ENCODE measurements at regions not wholly inside any gene's neighbourhood (a gene's known extent, or its start where the extent isn't known, plus 50 kb on each side); places are given as distances from the start of the nearest gene placed in this dataset.
"Not testable (repeated sequence)": the region's sequence is repeated elsewhere in the genome, so short reads cannot be mapped to it uniquely, and the experiment has no call there.

DNA sequence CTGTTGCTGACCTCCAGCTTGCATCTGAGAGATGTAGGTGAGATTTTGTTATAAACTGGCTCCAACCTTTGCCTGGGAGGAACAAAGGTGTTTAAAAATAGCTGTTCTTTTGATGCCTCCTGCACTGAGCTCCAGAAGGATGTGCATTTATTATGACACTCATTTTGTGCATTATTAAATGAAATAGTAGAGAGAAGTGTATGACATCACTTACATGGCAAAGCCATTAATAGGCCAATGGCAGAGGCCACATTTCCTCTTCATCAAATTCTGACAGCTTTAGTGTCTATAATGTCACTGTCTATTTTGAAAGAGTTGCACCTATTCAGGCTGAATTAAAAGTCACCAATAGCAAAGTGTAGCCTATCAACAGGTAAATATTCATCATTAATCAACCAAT, 564.6 kb downstream of the FLRT2 start:
- DNase-seq: no peak

DNA sequence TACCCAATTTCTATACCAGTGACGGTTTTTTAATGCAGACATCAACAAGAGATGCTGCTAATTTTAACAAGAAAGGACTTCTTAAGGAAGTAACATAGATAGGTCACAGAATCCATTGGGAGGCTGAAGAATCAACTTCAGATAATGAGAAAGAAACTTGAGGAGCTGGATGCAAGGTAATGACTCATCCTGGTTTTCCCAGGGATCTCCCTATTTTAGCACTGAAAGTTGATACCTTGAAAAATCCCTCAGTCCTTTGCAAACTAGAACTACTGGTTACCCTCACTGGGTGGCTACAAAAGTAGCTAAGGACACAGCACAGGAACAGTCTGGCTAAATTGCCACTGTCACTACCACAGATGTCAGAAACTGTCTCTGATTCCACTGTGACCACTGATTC, 561.9 kb downstream of the FLRT2 start:
- no peak for DNase-seq

DNA sequence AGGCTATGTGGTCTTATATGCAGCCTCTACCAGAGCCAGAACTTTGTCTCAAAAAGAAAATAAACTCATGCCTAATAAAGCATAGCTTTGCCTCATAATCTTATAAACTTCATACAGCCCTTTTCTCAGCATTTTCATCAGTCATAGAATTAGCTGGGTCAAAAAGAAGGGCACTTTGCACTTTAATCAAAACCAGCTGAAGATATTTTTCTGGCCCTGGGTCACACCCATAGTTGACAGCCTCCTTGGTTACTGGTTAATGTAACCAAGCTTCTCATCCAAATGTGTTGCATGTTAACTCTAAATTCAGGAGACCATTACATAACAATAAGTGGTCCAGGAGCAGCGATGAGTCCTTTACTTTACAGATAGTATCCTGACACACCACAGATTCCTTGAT, 558.2 kb downstream of the FLRT2 start:
- no peak for DNase-seq

DNA sequence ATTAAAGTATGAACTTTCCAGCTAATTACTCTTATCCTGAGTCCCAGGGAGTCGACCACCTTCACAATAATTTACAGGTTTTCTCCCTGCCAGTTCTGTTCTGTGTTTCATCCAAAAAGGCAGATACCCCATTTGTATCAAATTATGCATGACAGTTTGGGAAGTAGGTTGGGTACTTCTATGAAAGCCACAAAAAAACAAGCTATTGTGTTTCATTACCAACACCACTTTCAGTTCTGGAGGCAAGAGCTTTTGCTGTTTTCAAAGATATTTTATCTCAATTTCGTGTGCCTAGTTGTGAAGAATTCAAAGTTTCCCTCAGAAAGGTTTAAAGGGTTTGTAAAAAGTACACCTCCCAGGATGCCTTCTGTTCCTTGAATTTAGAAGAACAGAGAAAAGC, 557.4 kb downstream of the FLRT2 start:
- no peak for DNase-seq

DNA sequence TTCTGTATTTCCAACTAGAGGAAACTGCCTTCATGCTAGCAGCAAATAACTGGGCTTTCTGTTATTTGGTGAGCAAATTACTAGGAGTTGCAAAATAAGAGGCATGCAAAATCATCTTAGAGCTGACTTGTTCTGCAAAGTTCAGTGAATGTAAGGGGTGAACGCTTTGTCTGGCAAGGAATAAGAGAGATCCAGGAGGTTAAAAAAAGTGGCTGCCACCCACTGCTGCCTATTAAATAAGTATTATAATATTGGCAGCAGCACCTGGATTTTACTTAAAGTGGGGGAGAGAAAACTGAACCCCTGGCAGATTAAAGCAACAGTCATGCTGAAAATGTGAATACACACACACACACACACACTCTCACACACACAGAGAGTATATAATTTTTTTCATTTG, 557.0 kb downstream of the FLRT2 start:
- no peak for DNase-seq

DNA sequence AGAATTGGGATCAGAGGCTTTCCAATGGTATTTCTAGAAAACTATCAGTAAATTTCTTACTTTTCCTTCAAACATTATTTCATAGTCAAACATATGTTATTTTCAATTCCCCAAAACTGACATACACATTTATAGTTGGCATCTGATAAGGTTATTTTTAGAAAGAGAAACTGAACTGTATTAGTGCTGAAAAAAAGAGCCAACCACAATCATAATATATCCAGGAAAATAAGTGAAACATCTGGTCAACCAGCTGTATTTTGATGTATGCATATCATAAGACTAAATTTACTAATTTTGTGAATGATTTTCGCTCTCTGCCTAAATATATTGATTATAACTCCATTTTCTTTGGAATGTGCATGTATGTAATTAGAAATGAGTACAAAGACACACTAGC, 554.2 kb downstream of the FLRT2 start:
- DNase-seq: no peak

DNA sequence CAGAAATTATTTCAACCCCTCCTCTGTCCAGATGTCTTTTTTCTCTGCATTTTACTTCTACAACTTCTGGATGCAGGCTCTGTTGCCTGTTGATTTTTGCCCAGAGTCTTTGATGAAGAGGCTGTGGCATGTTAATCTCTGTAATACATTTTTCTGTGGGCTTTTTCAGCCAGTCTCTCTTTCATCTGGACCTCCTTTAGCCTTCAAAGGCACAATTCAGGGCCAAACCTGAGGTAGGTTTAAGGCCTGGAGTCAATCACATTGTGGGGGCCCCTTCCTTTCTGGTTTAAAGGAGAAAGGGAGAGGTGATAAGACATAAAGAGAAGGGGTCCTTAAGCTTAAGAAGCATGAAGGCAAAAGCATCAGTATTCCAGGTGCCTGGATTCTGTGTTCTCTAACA, 553.7 kb downstream of the FLRT2 start:
- DNase-seq: no peak

DNA sequence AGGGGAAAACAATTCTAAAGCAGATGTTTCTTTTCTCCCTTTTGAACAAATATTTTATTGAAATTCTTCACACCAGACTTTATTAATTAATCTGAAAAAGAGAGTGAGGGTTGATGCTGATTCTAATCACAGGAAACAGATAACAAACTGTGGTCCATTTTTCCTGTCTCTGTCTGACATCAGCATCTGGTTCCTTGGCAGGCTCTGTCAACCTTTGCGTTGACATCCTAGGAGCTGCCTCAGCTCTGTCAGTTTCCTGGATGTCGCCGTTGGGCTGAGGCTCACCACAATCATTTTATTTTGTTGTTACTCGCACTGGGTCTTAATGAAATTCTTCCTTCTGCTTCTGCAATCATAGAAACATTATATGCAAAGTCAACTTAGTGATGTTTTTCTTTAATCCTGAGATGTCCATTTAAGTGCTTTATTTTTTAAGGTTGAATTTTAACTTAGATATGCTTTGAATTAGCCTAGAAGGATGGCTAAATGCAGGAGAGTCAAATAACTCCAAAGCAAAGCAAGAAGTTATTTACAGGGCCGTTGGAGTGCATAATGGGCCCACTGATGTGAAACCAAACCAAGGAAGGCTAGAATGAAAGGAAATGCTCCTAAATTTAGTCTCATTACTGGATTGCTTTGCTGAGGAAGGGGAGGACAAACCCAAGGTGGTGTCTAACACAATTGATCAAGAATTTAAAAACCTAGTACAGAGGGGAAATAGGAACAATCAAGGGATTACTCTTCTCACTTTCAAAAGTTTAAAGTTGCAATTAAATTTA, 542.4 kb downstream of the FLRT2 start:
- DNase-seq: no peak

DNA sequence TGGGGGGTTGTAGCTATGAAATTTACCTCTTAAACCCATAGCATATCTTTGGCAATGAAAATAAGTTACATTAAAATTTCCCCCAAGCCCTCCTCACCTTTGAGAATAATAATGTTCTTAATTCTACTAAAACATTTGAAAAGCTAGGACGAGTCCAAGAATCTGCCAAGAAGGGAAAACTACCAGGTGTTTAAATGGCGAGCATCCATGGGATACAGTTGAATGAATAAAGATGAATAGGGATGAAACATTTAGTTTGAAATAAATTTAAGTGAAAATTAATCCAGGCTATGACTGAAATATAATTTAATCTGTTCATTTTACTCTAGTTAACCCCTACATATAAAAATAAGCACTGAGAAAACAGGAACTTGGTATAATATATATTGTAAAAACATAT, 536.7 kb downstream of the FLRT2 start:
- no peak for DNase-seq

DNA sequence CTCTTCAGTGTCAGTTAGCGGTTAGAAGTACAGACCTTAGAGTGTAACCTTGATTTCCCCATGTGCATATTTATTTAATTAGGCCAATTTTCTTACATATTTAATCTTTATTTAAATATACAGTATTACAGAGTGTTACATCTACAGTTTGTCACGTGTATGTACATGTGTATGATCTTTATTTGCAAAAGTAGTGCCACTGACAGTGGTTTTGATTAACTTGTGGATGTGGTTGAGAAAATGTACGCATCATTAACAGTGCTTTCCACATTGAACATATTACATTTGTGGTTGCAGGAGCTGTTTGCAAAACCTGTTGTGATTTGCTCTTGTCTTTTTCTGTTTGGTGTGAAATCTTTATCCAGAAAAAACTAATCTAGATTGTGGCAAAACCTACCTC, 535.5 kb downstream of the FLRT2 start:
- no peak for DNase-seq

DNA sequence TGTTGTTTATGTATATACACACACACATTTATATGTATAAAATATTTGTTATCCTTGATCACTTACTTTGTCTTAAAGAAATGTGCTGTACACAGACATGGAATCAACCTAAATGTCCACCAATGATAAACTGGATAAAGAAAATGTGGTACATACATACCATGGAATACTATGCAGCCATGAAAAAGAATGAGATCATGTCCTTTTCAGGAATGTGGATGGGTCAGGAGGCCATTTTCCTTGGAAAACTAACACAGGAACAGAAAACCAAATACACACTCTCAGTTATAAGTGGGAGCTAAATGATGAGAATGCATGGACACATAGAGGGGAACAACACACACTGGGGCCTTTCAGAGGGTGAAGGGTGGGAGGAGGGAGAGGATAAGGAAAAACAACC, 534.7 kb downstream of the FLRT2 start:
- not testable (repeated sequence) for DNase-seq

DNA sequence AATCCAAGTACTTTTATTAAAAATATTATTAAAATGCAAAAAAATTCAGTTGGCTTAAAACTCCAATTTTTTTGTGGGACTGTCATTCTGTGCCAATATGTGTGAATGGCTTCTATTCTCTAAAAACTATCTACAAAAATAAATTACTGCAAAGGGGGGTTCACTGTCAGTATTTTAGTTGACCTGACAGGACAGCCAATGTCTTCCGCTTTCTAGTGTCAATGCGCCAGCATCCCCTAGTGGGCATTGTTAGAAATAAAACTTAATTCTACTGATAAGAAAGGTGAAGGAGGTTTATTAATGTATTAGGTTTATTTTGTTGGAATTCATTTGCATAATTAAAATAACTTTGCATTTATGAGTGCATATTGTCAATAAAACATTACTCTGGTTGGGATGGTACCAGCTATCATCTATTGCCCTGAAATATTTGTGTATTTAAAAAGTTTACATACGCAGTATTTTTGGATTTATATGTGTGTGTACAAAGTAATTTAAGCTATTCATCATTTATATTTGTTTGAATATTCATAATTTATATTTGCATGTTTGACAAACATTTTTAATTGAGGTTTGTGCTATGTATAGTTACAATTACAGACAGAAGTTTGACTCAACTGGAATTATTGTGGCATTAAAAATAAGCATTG, 527.2 kb downstream of the FLRT2 start:
- DNase-seq: peak; percentile 21

DNA sequence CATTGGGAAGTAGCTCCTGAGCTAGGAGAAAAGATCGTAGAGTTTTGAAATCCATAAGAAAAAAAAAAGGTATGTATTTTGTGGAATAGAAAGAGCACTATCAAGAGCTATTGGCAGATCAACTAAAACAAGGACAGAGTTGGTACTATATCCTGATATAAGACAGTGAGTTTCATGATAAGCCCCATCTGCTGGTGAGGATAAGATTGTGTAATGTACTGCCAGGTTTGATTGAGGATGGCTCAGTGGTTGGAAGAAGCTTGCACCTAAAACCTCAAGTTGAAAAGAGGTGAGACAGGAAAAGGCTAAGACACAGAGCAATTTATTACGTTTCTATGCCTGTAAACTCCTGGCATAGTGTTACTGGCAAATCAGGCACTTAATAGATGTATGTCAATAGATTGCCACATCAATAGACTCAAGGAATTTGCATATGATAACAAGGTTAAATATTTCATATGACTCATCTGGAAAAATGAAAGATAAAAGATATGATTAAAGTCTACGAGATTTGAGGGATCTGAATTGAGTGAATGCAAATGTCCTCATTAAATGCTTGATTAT, 525.6 kb downstream of the FLRT2 start:
- no peak for DNase-seq

DNA sequence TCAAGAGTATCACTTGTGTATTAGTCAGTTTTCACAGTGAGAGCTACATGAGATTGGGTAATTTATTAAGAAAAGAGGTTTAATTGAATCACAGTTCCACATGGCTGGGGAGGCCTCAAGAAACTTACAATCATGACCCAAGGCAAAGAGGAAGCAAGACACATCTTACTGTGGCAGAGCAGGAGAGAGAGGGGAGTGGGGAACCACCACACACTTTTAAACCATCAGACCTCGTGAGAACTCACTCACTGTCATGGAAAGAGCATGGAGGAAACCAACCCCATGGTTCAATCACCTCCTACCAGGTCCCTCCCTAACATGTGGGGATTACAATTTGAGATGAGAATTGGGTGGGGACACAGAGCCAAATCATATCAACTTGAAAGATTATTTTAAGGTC, 522.9 kb downstream of the FLRT2 start:
- no peak for DNase-seq

DNA sequence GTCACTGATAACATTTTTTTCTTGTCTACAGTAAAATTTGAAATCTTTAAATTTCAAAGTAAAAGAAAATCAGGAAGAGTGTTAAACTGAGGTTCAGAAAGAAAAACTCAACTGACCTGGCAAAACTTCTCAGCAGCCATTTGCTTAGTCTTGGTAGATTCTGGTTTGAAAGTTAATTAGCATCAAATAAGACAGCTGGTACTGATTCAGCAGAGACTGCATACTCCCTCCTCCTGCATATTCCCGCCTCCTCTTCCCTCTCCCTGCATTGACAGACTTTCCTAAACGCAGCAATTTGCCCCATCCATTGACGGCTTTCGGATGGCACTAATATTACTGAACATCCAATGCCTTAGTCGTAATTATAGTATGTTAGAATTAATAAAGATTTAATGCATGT, 520.8 kb downstream of the FLRT2 start:
- DNase-seq: no peak

DNA sequence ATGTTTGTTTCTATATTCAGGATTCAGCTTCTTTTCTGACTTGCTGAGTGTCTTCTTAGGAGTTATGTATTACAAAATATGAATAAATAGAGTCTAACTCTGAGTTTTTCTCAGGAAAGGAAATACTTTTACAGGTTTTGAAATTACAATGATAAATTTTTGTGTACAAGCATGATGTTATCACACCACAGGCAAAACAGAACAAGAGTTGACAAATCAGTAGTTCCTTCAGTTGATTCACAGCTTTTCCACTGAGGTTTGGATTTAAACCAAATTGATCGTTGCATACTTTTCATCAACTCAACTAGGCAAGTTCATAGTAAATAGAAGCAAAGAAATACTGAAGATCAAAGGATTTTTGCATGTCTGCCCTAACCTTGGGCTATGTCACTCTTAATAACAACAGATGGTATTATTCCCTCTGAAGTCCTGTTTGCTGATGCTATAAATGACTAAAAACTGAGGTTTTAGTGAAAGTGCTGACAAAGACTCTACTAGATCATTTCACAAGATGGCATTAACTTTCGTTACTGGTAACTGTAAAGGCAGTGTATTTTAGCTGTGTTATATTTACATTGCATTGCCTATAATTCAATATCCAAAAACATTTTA, 520.2 kb downstream of the FLRT2 start:
- no peak for DNase-seq

DNA sequence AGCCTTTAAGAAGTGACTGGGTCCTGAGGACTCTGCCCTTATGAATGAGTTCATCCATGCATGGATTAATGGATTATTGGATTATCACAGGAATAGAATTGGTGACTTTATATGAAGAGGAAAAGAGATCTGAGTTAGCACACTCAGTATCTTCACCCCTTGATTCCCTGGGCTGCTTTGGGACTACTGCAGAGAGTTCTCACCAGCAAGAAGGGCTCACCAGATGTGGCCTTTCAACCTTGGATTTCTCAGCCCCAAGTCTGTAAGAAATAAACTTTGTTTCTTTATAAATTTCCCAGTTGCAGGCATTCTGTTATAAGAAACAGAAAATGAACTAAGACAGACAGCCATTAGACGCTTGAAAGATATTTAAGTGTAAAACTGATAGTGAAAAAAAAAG, 509.2 kb downstream of the FLRT2 start:
- DNase-seq: no peak

DNA sequence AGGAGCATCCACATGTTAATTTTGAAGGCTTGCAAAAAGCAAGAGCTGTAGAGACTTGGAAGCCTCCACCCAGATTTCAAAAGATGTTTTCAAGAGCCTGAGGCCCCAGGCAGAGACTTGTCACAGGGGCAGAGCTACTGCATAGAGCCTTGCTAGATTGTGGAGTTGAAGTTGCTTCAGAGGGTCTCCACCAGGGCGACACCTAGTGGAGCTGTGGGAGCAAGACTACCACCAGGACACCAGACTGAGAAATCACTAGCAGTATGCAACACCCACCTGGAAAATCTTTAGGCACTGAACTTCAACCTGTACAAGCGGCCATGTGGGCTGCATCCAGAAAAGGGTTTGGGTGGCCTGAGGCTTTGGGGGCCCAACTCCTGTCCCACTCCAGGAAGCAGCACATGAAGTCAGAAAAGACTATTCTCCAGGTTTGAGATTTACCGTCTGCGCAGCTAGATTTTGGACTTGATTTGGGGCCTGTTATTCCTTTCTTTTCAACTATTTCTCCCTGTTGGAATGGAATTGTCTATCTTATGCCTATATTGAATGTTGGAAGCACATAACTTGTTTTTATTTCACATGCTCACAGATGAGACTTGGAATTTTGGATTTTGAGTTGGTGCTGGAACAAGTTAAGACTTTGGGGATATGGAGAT, 508.6 kb downstream of the FLRT2 start:
- DNase-seq: peak; percentile 31

DNA sequence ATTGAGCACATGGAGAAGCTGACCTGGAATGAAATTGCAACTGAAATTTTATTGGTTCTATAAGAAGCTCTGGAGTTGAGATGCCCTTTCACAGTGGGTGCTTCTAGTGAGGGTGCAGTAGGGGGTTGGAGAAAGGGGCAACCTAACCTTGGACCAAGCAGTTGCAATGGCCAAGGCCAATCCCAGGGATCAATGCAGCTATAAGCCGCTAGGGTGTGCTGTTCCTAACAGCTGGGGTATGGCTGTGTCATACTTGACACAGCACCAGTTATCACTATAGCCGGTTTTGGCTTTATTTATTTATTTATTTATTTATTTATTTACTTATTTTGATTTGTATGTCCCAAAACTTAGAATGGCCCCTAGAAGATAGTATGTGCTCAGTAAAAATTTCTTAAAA, 505.9 kb downstream of the FLRT2 start:
- DNase-seq: no peak

DNA sequence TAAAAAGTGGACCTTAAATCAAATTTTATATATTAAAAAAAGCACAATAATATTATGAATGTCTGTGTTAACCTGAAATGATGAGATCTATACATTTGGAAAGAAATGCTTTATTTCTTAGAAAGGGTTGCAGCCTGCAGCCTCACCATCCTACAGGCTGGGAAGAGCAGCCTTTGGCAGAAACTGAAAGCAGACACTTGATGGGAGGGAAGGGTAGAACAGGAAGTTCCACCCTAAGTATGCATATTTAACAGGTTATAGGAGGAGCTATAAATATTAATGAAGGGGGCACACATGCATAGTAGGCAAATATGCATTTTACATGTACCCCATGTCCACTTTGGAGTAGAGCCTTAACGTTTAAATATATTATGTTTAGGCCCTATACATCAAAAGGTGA, 498.0 kb downstream of the FLRT2 start:
- DNase-seq: no peak

DNA sequence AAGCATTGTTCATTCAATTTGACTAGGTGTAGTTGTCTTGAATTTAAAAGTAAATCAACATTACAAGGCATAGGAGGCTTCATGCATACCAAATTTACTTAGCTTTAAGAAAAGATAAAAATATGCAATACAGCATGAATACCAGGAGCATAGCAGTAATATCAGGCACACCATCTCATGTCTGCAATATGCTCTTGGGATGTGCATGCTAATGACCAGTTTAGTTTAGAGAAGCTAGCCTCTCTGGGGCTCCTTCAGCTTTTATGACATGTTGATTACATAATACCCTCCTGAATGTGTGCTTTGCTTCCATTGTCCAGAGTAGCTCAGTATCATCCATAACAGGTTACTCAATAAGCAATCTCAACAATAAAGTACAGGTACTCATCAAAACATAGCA, 497.2 kb downstream of the FLRT2 start:
- no peak for DNase-seq

DNA sequence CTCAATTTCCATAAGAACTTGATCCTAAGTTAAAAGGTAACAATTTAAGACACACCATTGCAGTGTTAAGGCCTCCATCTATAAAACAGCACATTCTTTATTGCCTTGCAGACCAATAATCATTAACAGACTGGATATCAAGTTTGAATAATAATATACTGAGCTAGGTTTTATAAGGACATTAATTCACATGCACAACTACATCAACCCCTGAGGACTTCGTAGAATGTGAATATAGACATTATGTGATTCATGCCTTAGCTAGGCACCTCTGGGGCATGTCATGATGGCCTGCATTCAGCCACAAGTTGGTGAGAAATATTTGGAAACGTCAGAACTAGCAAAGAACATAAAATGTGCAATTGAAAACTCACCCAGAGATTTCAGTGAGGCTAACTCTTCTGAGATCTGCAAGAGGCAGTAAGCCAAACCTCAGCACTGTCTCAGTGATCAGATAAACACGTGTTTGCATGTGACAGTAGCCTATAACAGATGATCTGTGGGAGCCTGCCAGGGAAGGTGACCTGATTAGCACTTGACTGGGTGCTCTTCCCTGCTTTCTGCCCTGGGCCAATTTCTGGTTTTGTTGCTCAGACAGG, 492.2 kb downstream of the FLRT2 start:
- DNase-seq: no peak

DNA sequence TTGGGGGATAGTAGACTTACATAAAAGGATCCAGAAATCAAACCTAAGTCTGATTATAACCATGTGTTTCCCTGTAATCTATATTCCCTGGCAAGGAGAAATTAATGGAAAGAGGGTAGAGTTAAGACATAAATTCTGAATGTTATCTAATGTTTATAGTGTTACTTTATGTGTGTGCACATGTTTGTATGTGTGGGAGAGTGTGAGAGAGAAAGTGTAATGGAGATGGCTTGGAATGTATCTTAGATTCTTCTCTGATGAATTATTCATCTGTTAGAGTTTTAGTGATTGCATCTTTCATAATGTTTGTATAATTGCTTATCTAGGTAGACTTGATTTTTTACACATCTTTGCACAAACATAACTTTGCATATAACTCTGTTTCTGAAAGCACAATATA, 490.9 kb downstream of the FLRT2 start:
- DNase-seq: no peak
